Spleen (tissue), 7 donors: ENCODE measurements at regions not wholly inside any gene's neighbourhood (a gene's known extent, or its start where the extent isn't known, plus 50 kb on each side); places are given as distances from the start of the nearest gene placed in this dataset.

Experiments used
- POLR2A ChIP-seq, 3 donors: fragments of 450-650 bp; IDR thresholded peaks; one replicate each; pipeline ENCODE4 v1.5.1; 2017; ENCODE audit warnings: antibody characterized with exemption in 3 of 3, mild to moderate bottlenecking in 1 of 3
- POLR2AphosphoS5 ChIP-seq, 3 donors: sonication (generic); formaldehyde crosslinking; IDR thresholded peaks; one replicate each; pipeline ENCODE4 v1.5.1; 2017; ENCODE audit warnings: antibody characterized with exemption in 3 of 3
- TF ChIP-seq, protein P1 (sequence below), 11 experiments: fragments of 200-600 bp in 7 of 11; fragments of 450-650 bp in 4 of 11; sonication (generic) in 4 of 11; IDR thresholded peaks in 8 of 11; conservative IDR thresholded peaks in 3 of 11; 1 replicate in 7 of 11; 2 replicates in 4 of 11; pipeline versions ENCODE4 v1.4.0 to v1.8.0; 2016 to 2021; ENCODE audit warnings: antibody characterized with exemption in 11 of 11, inconsistent platforms in 4 of 11, mild to moderate bottlenecking in 1 of 11
- donor health status: DM: no; HTN: no; CAD: no; lungs with moderate emphysema.
- donor health status: DM: no; HTN: no; CAD: no.
- donor health status: DM: no; HTN: no; CAD: no.

DNA sequence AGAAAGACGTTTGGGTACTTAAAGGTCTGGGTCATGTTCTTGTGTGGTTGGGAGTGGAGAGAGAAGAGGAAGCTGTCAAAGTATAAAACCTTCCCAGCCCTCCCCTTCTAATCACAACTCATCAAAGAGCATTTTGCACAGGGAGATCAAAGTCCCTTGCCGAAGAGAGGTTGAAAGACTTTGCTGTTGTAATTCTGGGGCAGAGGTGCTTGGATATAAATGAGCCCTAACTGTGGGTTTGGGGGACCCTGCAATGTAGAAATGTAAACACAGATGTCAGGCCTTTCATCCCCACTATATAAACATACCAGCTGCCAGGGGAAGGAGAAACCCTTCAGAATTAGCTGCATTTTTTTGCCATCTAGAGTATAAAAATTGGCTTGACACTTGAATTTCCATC lies 182.1 kb downstream of the ETAA1 start:
- TF ChIP-seq, protein P1, sequence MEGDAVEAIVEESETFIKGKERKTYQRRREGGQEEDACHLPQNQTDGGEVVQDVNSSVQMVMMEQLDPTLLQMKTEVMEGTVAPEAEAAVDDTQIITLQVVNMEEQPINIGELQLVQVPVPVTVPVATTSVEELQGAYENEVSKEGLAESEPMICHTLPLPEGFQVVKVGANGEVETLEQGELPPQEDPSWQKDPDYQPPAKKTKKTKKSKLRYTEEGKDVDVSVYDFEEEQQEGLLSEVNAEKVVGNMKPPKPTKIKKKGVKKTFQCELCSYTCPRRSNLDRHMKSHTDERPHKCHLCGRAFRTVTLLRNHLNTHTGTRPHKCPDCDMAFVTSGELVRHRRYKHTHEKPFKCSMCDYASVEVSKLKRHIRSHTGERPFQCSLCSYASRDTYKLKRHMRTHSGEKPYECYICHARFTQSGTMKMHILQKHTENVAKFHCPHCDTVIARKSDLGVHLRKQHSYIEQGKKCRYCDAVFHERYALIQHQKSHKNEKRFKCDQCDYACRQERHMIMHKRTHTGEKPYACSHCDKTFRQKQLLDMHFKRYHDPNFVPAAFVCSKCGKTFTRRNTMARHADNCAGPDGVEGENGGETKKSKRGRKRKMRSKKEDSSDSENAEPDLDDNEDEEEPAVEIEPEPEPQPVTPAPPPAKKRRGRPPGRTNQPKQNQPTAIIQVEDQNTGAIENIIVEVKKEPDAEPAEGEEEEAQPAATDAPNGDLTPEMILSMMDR (IDR thresholded peaks at IDR 0.05 in 8 of 11, conservative IDR thresholded peaks at IDR 0.05 in 3 of 11): no peak
- TF ChIP-seq POLR2AphosphoS5 (IDR thresholded peaks at IDR 0.05) (no peak), POLR2A (IDR thresholded peaks at IDR 0.05) (no peak)
